Liver (tissue), 8 donors: ENCODE measurements at regions not wholly inside any gene's neighbourhood (a gene's known extent, or its start where the extent isn't known, plus 50 kb on each side); places are given as distances from the start of the nearest gene placed in this dataset.
A peak's percentile ranks its signal among the peaks of the same experiment; 100 is the strongest.

Source experiments
- DNase-seq: peaks from one replicate; pipeline ENCODE4 v3.0.0-alpha.2; 2017; ENCODE audit warnings: low spot score
- H3K27ac ChIP-seq, 2 donors: one replicate each; pipeline ENCODE4 v1.7.0; 2013; ENCODE audit warnings: inconsistent platforms in 2 of 2, low read length in 2 of 2, control low read depth in 1 of 2, low read depth in 1 of 2, mild to moderate bottlenecking in 1 of 2
- H3K27me3 ChIP-seq, 4 donors: one replicate each; pipeline versions ENCODE4 v1.6.1 to v1.7.0; 2013; ENCODE audit warnings: low read length in 3 of 4, inconsistent platforms in 1 of 4, mild to moderate bottlenecking in 1 of 4, moderate library complexity in 1 of 4; ENCODE audit not compliant: control insufficient read depth in 4 of 4, insufficient read depth in 4 of 4
- H3K36me3 ChIP-seq, 4 donors: one replicate each; pipeline versions ENCODE4 v1.6.1 to v1.7.0; 2013; ENCODE audit warnings: low read length in 3 of 4, mild to moderate bottlenecking in 3 of 4, low read depth in 1 of 4, moderate library complexity in 1 of 4; ENCODE audit not compliant: control insufficient read depth in 4 of 4, insufficient read depth in 3 of 4
- H3K4me1 ChIP-seq, 4 donors: one replicate each; pipeline versions ENCODE4 v1.6.1 to v1.7.0; 2013; ENCODE audit warnings: low read length in 3 of 4, mild to moderate bottlenecking in 3 of 4, moderate library complexity in 1 of 4; ENCODE audit not compliant: control insufficient read depth in 4 of 4, insufficient read depth in 4 of 4
- H3K4me3 ChIP-seq, 3 donors: one replicate each; pipeline versions ENCODE4 v1.6.1 to v1.7.0; 2013; ENCODE audit warnings: low read length in 3 of 3, control low read depth in 1 of 3, low read depth in 1 of 3, mild to moderate bottlenecking in 1 of 3
- H3K9ac ChIP-seq, 2 donors: one replicate each; pipeline ENCODE4 v1.7.0; 2013; ENCODE audit warnings: low read length in 2 of 2, mild to moderate bottlenecking in 2 of 2, moderate library complexity in 2 of 2, control low read depth in 1 of 2, low read depth in 1 of 2
- H3K9me3 ChIP-seq, 4 donors: one replicate each; pipeline versions ENCODE4 v1.6.1 to v1.7.0; 2013; ENCODE audit warnings: low read length in 3 of 4; ENCODE audit not compliant: control insufficient read depth in 4 of 4
- ATF3 ChIP-seq: IDR thresholded peaks from 2 replicates; pipeline ENCODE4 v1.6.1; 2016; ENCODE audit warnings: antibody characterized with exemption
- CTCF ChIP-seq: fragments of 150-350 bp; IDR thresholded peaks from 2 replicates; pipeline ENCODE4 v1.5.1; 2017; ENCODE audit warnings: improper control_type of control experiment, low read depth, low read length; ENCODE audit not compliant: missing input control
- EGR1 ChIP-seq, 2 donors: IDR thresholded peaks; 2 replicates each; pipeline ENCODE4 v1.6.1; 2016 to 2018; ENCODE audit warnings: antibody characterized with exemption in 2 of 2, low read depth in 2 of 2
- FOXA1 ChIP-seq: IDR thresholded peaks from 2 replicates; pipeline ENCODE4 v1.6.1; 2016; ENCODE audit warnings: antibody characterized with exemption
- FOXA2 ChIP-seq: IDR thresholded peaks from 2 replicates; pipeline ENCODE4 v1.6.1; 2016; ENCODE audit warnings: antibody characterized with exemption
- GABPA ChIP-seq, 2 donors: IDR thresholded peaks in 1 of 2; conservative IDR thresholded peaks in 1 of 2; 2 replicates each; pipeline ENCODE4 v1.6.1; 2016; ENCODE audit warnings: antibody characterized with exemption in 2 of 2, mild to moderate bottlenecking in 1 of 2, moderate library complexity in 1 of 2
- HNF4A ChIP-seq, 2 donors: conservative IDR thresholded peaks; 2 replicates each; pipeline ENCODE4 v1.6.1; 2016; ENCODE audit warnings: antibody characterized with exemption in 2 of 2, mild to moderate bottlenecking in 2 of 2
- HNF4G ChIP-seq: IDR thresholded peaks from 2 replicates; pipeline ENCODE4 v1.6.1; 2016; ENCODE audit warnings: antibody characterized with exemption
- JUND ChIP-seq, 2 donors: IDR thresholded peaks; 2 replicates each; pipeline ENCODE4 v1.6.1; 2016; ENCODE audit warnings: antibody characterized with exemption in 2 of 2
- MAX ChIP-seq: IDR thresholded peaks from 2 replicates; pipeline ENCODE4 v1.6.1; 2016; ENCODE audit warnings: antibody characterized with exemption
- NR2F2 ChIP-seq: IDR thresholded peaks from 2 replicates; pipeline ENCODE4 v1.6.1; 2016; ENCODE audit warnings: antibody characterized with exemption
- RAD21 ChIP-seq, 2 donors: IDR thresholded peaks; 2 replicates each; pipeline ENCODE4 v1.6.1; 2016; ENCODE audit warnings: antibody characterized with exemption in 2 of 2, mild to moderate bottlenecking in 2 of 2
- REST ChIP-seq: IDR thresholded peaks from 2 replicates; pipeline ENCODE4 v1.6.1; 2016; ENCODE audit warnings: antibody characterized with exemption, mild to moderate bottlenecking
- RXRA ChIP-seq, 2 donors: IDR thresholded peaks; 2 replicates each; pipeline ENCODE4 v1.6.1; 2017 to 2018; ENCODE audit warnings: antibody characterized with exemption in 2 of 2, mild to moderate bottlenecking in 1 of 2
- SP1 ChIP-seq: IDR thresholded peaks from 2 replicates; pipeline ENCODE4 v1.6.1; 2018; ENCODE audit warnings: antibody characterized with exemption, mild to moderate bottlenecking
- TAF1 ChIP-seq: conservative IDR thresholded peaks from 2 replicates; pipeline ENCODE4 v1.6.1; 2016; ENCODE audit warnings: antibody characterized with exemption, mild to moderate bottlenecking
- YY1 ChIP-seq: IDR thresholded peaks from 2 replicates; pipeline ENCODE4 v1.6.1; 2016; ENCODE audit warnings: antibody characterized with exemption, mild to moderate bottlenecking
- WGBS: extraction: QIAGEN DNeasy Blood & Tissue Kit; methylation state at CpG from one replicate; pipeline ENCODE4 v1.1.7; 2013; 5-methylcytosine and 5-hydroxymethylcytosine counted together
- donor health status: healthy.
- donor health status: healthy.
- donor health status: healthy.
- donor health status: healthy.
- donor health status: healthy.

- TF ChIP-seq GABPA (IDR thresholded peaks at IDR 0.05 in 1 of 2, conservative IDR thresholded peaks at IDR 0.05 in 1 of 2), result no peak
Measured at GRCh38 chr2:88827821-88828220, 136.3 kb downstream of the RPIA start (continued).

- Histone ChIP-seq H3K27me3 (no peaks in the 10 kb centered on the region), H3K4me1 (no peaks in the 10 kb centered on the region), H3K9me3 (no peaks in the 10 kb centered on the region), H3K27ac (peak overlapping the region in 1 of 2 donors; percentile 11), H3K4me3 (no peak overlapping the region), H3K36me3 (no peaks in the 10 kb centered on the region), H3K9ac (no peak overlapping the region)
- no peak for DNase-seq
- WGBS, result 80% methylated on average over 13 of the region's 13 CpGs
- no peak for TF ChIP-seq HNF4G
- no peak for TF ChIP-seq FOXA2
- no peak for TF ChIP-seq MAX
- TF ChIP-seq SP1, result no peak
- no peak for TF ChIP-seq ATF3
- no peak for TF ChIP-seq RXRA (IDR thresholded peaks at IDR 0.05)
- no peak for TF ChIP-seq YY1
- no peak for TF ChIP-seq TAF1
Measured at GRCh38 chr2:88828397-88829137, 137.1 kb downstream of the RPIA start.

GRCh38 chr2:88829607-88830463 lies 138.4 kb downstream of the RPIA start:
- no peak overlapping the region for H3K4me3 ChIP-seq
- H3K9me3 ChIP-seq, result no peaks in the 10 kb centered on the region
- H3K4me1 ChIP-seq, result no peaks in the 10 kb centered on the region
- no peaks in the 10 kb centered on the region for H3K27me3 ChIP-seq
- H3K9ac ChIP-seq, result no peak overlapping the region
- no peaks in the 10 kb centered on the region for H3K36me3 ChIP-seq
- WGBS, result 59% methylated on average over 5 of the region's 5 CpGs
- DNase-seq, result no peak
- no peak overlapping the region for H3K27ac ChIP-seq
- TF ChIP-seq RAD21 (IDR thresholded peaks at IDR 0.05) (no peak), RXRA (IDR thresholded peaks at IDR 0.05) (no peak), JUND (IDR thresholded peaks at IDR 0.05) (no peak), EGR1 (IDR thresholded peaks at IDR 0.05; ENCODE audit: low read depth in 2 of 2) (no peak), REST (no peak), NR2F2 (no peak), HNF4A (conservative IDR thresholded peaks at IDR 0.05) (no peak), MAX (no peak), YY1 (no peak), CTCF (no peak), FOXA1 (no peak), ATF3 (no peak), GABPA (IDR thresholded peaks at IDR 0.05 in 1 of 2, conservative IDR thresholded peaks at IDR 0.05 in 1 of 2) (no peak), SP1 (no peak), TAF1 (no peak)
